Panc1 (cell line): ENCODE measurements at regions not wholly inside any gene's neighbourhood (a gene's known extent, or its start where the extent isn't known, plus 50 kb on each side); places are given as distances from the start of the nearest gene placed in this dataset.

Source experiments
- CTCF ChIP-seq: fragments of 450-650 bp; IDR thresholded peaks from 2 replicates; pipeline ENCODE4 v1.5.1; 2017; ENCODE audit warnings: mild to moderate bottlenecking
- TCF7L2 ChIP-seq: IDR thresholded peaks from 2 replicates; pipeline ENCODE4 v1.6.1; 2011; ENCODE audit warnings: mild to moderate bottlenecking, low read depth, low read length, inconsistent platforms

- TF ChIP-seq CTCF (no peak), TCF7L2 (no peak)
Measured at GRCh38 chr18:78728784-78729467, 250.7 kb upstream of the SALL3 start.
